HCT116 (cell line): ENCODE measurements at regions not wholly inside any gene's neighbourhood (a gene's known extent, or its start where the extent isn't known, plus 50 kb on each side); places are given as distances from the start of the nearest gene placed in this dataset.

Experiments used
- CTCF ChIP-seq, 3 experiments: fragments of 200-600 bp in 1 of 3; sonication (generic) in 1 of 3; IDR thresholded peaks in 2 of 3; conservative IDR thresholded peaks in 1 of 3; 2 replicates each; pipeline ENCODE4 v1.5.1; 2012 to 2017; ENCODE audit warnings: low read depth in 2 of 3, low read length in 2 of 3, antibody characterized with exemption in 1 of 3, borderline replicate concordance in 1 of 3, control low read depth in 1 of 3, mild to moderate bottlenecking in 1 of 3, mixed read lengths in 1 of 3, mixed run types in 1 of 3, moderate library complexity in 1 of 3; ENCODE audit not compliant: insufficient read depth in 1 of 3
- EZH2 ChIP-seq: fragments of 200-600 bp; sonication (generic); IDR thresholded peaks from 2 replicates; pipeline ENCODE4 v1.6.1; 2017; ENCODE audit warnings: antibody characterized with exemption, mixed run types
- POLR2A ChIP-seq: IDR thresholded peaks from 2 replicates; pipeline ENCODE4 v1.7.0; 2011; ENCODE audit warnings: borderline replicate concordance; ENCODE audit not compliant: insufficient read depth, insufficient read length; ENCODE audit errors: extremely low read depth
- RAD21 ChIP-seq: IDR thresholded peaks from 2 replicates; pipeline ENCODE4 v1.6.1; 2012; ENCODE audit warnings: low read depth, mild to moderate bottlenecking
- SP1 ChIP-seq: IDR thresholded peaks from 2 replicates; pipeline ENCODE4 v1.6.1; 2012; ENCODE audit warnings: low read depth

- no peak for TF ChIP-seq CTCF (IDR thresholded peaks at IDR 0.05 in 2 of 3, conservative IDR thresholded peaks at IDR 0.05 in 1 of 3; ENCODE audit: borderline replicate concordance in 1 of 3, insufficient read depth in 1 of 3, low read depth in 2 of 3, low read length in 2 of 3)
- no peak for TF ChIP-seq POLR2A
- TF ChIP-seq EZH2, result no peak
- TF ChIP-seq RAD21, result no peak
- no peak for TF ChIP-seq SP1
Observed at GRCh38 chr3:4060064-4060463, 243.1 kb upstream of the SETMAR start.
